Prostate gland (tissue), 2 donors: ENCODE measurements at regions not wholly inside any gene's neighbourhood (a gene's known extent, or its start where the extent isn't known, plus 50 kb on each side); places are given as distances from the start of the nearest gene placed in this dataset.

Experiments used
- POLR2A ChIP-seq: fragments of 450-650 bp; IDR thresholded peaks from one replicate; pipeline ENCODE4 v1.6.1; 2016; ENCODE audit warnings: antibody characterized with exemption, mild to moderate bottlenecking
- TF ChIP-seq, protein P1 (sequence below), 4 experiments: fragments of 200-600 bp in 2 of 4; fragments of 450-650 bp in 2 of 4; sonication (generic) in 2 of 4; IDR thresholded peaks; 1 replicate in 3 of 4; 2 replicates in 1 of 4; pipeline ENCODE4 v1.5.1; 2016 to 2019; ENCODE audit warnings: antibody characterized with exemption in 4 of 4, mild to moderate bottlenecking in 2 of 4, moderate library complexity in 2 of 4

DNA sequence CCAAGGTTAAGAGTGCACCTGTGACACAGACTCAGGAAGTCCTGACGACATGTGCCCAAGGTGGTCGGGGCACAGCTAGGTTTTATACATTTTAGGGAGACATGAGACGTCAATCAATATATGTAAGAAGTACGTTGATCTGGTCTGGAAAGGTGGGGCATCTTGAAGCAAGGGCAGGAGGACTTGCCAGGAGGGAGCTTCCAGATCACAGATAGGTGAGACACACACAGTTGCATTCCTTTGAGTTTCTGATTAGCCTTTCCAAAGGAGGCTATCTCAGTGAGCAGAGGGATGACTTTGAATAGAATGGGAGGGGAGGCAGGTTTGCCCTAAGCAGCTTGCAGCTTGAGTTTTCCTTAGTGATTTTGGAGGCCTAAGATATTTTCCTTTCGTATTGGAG lies 257.4 kb downstream of the CGGBP1 start:
- TF ChIP-seq, protein P1, sequence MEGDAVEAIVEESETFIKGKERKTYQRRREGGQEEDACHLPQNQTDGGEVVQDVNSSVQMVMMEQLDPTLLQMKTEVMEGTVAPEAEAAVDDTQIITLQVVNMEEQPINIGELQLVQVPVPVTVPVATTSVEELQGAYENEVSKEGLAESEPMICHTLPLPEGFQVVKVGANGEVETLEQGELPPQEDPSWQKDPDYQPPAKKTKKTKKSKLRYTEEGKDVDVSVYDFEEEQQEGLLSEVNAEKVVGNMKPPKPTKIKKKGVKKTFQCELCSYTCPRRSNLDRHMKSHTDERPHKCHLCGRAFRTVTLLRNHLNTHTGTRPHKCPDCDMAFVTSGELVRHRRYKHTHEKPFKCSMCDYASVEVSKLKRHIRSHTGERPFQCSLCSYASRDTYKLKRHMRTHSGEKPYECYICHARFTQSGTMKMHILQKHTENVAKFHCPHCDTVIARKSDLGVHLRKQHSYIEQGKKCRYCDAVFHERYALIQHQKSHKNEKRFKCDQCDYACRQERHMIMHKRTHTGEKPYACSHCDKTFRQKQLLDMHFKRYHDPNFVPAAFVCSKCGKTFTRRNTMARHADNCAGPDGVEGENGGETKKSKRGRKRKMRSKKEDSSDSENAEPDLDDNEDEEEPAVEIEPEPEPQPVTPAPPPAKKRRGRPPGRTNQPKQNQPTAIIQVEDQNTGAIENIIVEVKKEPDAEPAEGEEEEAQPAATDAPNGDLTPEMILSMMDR (IDR thresholded peaks at IDR 0.05), result no peak
- TF ChIP-seq POLR2A, result no peak
